GM12878 (cell line): ENCODE measurements at regions not wholly inside any gene's neighbourhood (a gene's known extent, or its start where the extent isn't known, plus 50 kb on each side); places are given as distances from the start of the nearest gene placed in this dataset.

ENCODE experiments used
- ATAC-seq: fragments of 200-7000 bp; cut with Tn5 transposase; 3 replicates; pipeline ENCODE4 v1.9.1; 2020; ENCODE audit warnings: mild to moderate bottlenecking, moderate library complexity
- BruUV-seq: library from RNA; stranded (reverse); fragments of 400-500 nt; replicated peaks from 2 replicates; lab custom pipeline; 2021; lab: Mats Ljungman, UMichigan
- CTCF ChIA-PET: fragments of 300-600 bp; sonication (Branson Sonifier 250); formaldehyde crosslinking; extraction: SDS; loops from one replicate; lab custom pipeline; 2021; ENCODE audit warnings: inconsistent platforms; lab: Yijun Ruan, JAX
- POLR2A ChIA-PET: fragments of 350-600 bp; formaldehyde crosslinking; extraction: SDS; loops from one replicate; lab custom pipeline; 2021; ENCODE audit warnings: inconsistent platforms; lab: Charles Lee
- RAD21 ChIA-PET: fragments of 300-600 bp; sonication (Branson Sonifier 250); formaldehyde crosslinking; loops from one replicate; lab custom pipeline; 2023; ENCODE audit warnings: antibody characterized with exemption; ENCODE audit not compliant: unreplicated experiment; lab: Charles Lee
- SMC1A ChIA-PET: fragments of 300-600 bp; sonication (Branson Sonifier 250); formaldehyde crosslinking; loops from one replicate; lab custom pipeline; 2023; ENCODE audit not compliant: unreplicated experiment, uncharacterized antibody; lab: Charles Lee
- DNase-seq: peaks from one replicate; pipeline ENCODE4 v3.0.0-alpha.2; 2011; ENCODE audit warnings: low read depth, low spot score
- FAIRE-seq: peaks from 3 replicates; lab custom pipeline; 2011; peaks lifted over from hg19 to GRCh38; lab: Jason Lieb, UNC
- H2AFZ ChIP-seq: 2 replicates; pipeline ENCODE4 v1.6.0; 2011; ENCODE audit warnings: low read depth, low read length, control low read depth; ENCODE audit not compliant: control insufficient read depth
- H3K27ac ChIP-seq: 2 replicates; pipeline ENCODE4 v1.5.1; 2011; ENCODE audit warnings: control low read depth; ENCODE audit not compliant: control insufficient read depth, insufficient read depth
- H3K27me3 ChIP-seq, 2 experiments: replicated peaks in 1 of 2; 2 replicates each; pipeline versions ENCODE4 v1.6.0 to v1.6.1; 2011; ENCODE audit warnings: low read length in 1 of 2; ENCODE audit not compliant: control insufficient read depth in 2 of 2, insufficient read depth in 2 of 2
- H3K36me3 ChIP-seq, 2 experiments: 2 replicates each; pipeline ENCODE4 v1.5.1; 2011; ENCODE audit warnings: low read length in 1 of 2; ENCODE audit not compliant: control insufficient read depth in 2 of 2, insufficient read depth in 2 of 2
- H3K4me1 ChIP-seq: 2 replicates; pipeline ENCODE4 v1.6.1; 2011; ENCODE audit warnings: mild to moderate bottlenecking, low read length, moderate library complexity, mixed read lengths; ENCODE audit not compliant: control insufficient read depth, insufficient read depth
- H3K4me2 ChIP-seq: 2 replicates; pipeline ENCODE4 v1.6.0; 2011; ENCODE audit warnings: control low read depth; ENCODE audit not compliant: control insufficient read depth, insufficient read depth
- H3K4me3 ChIP-seq: fragments of 200-600 bp; sonication (generic); 2 replicates; pipeline ENCODE4 v1.5.1; 2016
- H3K79me2 ChIP-seq: 2 replicates; pipeline ENCODE4 v1.6.0; 2011; ENCODE audit warnings: low read length; ENCODE audit not compliant: control insufficient read depth, insufficient read depth
- H3K9ac ChIP-seq: 2 replicates; pipeline ENCODE4 v1.8.0; 2011; ENCODE audit warnings: low read length, control low read depth, mixed read lengths; ENCODE audit not compliant: control insufficient read depth, insufficient read depth
- H3K9me3 ChIP-seq: replicated peaks from 3 replicates; pipeline ENCODE4 v1.5.1; 2011; ENCODE audit warnings: mild to moderate bottlenecking, low read length; ENCODE audit not compliant: control insufficient read depth, insufficient read depth
- H4K20me1 ChIP-seq: 2 replicates; pipeline ENCODE4 v1.6.0; 2011; ENCODE audit not compliant: control insufficient read depth, insufficient read depth
- FOXK2 ChIP-seq: fragments of 450-650 bp; IDR thresholded peaks from 2 replicates; pipeline ENCODE4 v1.6.1; 2017; ENCODE audit warnings: mild to moderate bottlenecking, moderate library complexity
- MEF2A ChIP-seq: IDR thresholded peaks from 2 replicates; pipeline ENCODE4 v1.6.1; 2011; ENCODE audit warnings: low read depth, mild to moderate bottlenecking, low read length, moderate library complexity; ENCODE audit not compliant: insufficient read depth
- MYB ChIP-seq: fragments of 150-350 bp; IDR thresholded peaks from 2 replicates; pipeline ENCODE4 v1.6.1; 2014; ENCODE audit warnings: mild to moderate bottlenecking, low read depth, low read length, borderline replicate concordance
- NR2C1 ChIP-seq: fragments of 450-650 bp; IDR thresholded peaks from 2 replicates; pipeline ENCODE4 v1.6.1; 2017; ENCODE audit warnings: antibody characterized with exemption, mild to moderate bottlenecking, moderate library complexity
- PML ChIP-seq: IDR thresholded peaks from 2 replicates; pipeline ENCODE4 v1.6.1; 2012; ENCODE audit warnings: low read length, inconsistent platforms
- RB1 ChIP-seq: fragments of 450-650 bp; formaldehyde crosslinking; IDR thresholded peaks from 2 replicates; pipeline ENCODE4 v1.6.1; 2017; ENCODE audit warnings: mild to moderate bottlenecking, borderline replicate concordance
- SMARCA5 ChIP-seq: fragments of 450-650 bp; IDR thresholded peaks from 2 replicates; pipeline ENCODE4 v1.6.1; 2017; ENCODE audit warnings: mild to moderate bottlenecking
- SPI1 ChIP-seq: IDR thresholded peaks from 2 replicates; pipeline ENCODE4 v1.6.1; 2011; ENCODE audit warnings: low read depth, mild to moderate bottlenecking, low read length, moderate library complexity, borderline replicate concordance; ENCODE audit not compliant: insufficient read depth
- TARDBP ChIP-seq: IDR thresholded peaks from 2 replicates; pipeline ENCODE4 v1.6.1; 2016; ENCODE audit warnings: borderline replicate concordance
- YY1 ChIP-seq: IDR thresholded peaks from 2 replicates; pipeline ENCODE4 v1.6.1; 2011; ENCODE audit warnings: low read depth, mild to moderate bottlenecking, low read length
- ZNF217 ChIP-seq: fragments of 450-650 bp; IDR thresholded peaks from 2 replicates; pipeline ENCODE4 v1.6.1; 2017; ENCODE audit warnings: antibody characterized with exemption, mild to moderate bottlenecking
- WGBS: methylation state at CpG from one replicate; pipeline ENCODE4 v1.1.6; 2016; ENCODE audit warnings: low lambda C conversion rate; ENCODE audit not compliant: insufficient replicate concordance, insufficient coverage; ENCODE audit errors: missing lambda C conversion rate; 5-methylcytosine and 5-hydroxymethylcytosine counted together
- in situ Hi-C: fragments of 300-500 bp; cut with MboI; formaldehyde crosslinking; loops from 9 replicates; pipeline ENCODE4 v1.14.3; 2018; ENCODE audit warnings: mixed read lengths
- intact Hi-C: fragments of 100-400 bp; cut with micrococcal nuclease; formaldehyde crosslinking; loops from one replicate; pipeline ENCODE4 v1.14.2; 2022; ENCODE audit not compliant: unreplicated experiment

DNA sequence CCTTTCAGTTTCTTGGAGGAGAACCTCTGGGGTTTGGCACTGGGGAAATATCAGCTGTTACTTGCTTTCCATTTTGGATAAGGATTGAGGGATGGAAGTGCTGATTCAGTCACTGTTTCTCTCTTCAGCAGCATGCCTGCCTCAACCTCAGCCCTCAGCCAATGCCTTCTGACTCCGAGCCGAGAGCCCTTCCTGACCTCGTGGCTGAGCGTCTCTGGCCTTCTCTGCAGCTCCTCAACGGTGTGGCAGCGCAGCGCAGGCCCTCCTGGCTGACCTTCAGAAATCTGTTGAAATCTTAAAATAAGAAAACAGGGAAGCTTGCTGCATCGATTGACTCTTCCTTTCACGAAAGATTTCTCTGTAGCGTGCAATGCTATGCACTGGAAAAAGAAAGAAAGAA is 434.3 kb upstream of the FAT1 start (continued):
- TF ChIP-seq SPI1 (no peak), FOXK2 (no peak), YY1 (no peak), ZNF217 (no peak)

DNA sequence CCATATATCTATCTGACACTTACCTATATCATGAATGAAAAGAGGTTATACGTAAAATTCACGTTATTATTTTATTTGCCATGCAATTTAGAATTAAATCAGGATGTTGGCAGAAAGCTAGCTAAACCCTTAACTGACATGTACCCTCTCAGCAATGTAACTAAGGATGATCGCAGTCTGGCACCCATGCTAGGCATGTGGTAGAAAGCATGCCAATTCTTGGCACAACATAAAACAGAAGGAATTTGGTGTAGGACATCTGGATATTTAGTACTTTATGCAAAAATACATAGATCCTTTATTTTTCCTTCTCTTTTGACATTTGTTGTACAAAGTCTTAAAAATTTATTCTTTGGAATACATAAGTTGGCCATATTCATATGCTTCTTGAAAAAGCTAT is 436.8 kb upstream of the FAT1 start:
- CTCF ChIA-PET, result no interaction called here
- BruUV-seq, result no TSS peak
- no peaks in the 10 kb centered on the region for H4K20me1 ChIP-seq
- POLR2A ChIA-PET, result no interaction called here
- FAIRE-seq (no peak), ATAC-seq (no peak)
- no peak overlapping the region for H3K4me3 ChIP-seq
- 42% methylated on average over 3 of the region's 3 CpGs for WGBS
- TF ChIP-seq RB1 (no peak), NR2C1 (no peak), MEF2A (no peak), PML (no peak), MYB (no peak), SMARCA5 (no peak), TARDBP (no peak)
- TF ChIP-seq, all 136 proteins: peak for 0
- H3K27ac ChIP-seq, result no peak overlapping the region
- H3K9me3 ChIP-seq, result no peaks in the 10 kb centered on the region
- ChIA-PET RAD21 (no interaction called here), SMC1A (no interaction called here)
- H3K27me3 ChIP-seq, result no peaks in the 10 kb centered on the region
- no peaks in the 10 kb centered on the region for H3K36me3 ChIP-seq
- H3K4me1 ChIP-seq, result no peaks in the 10 kb centered on the region
- H3K79me2 ChIP-seq, result no peaks in the 10 kb centered on the region
- no peak overlapping the region for H2AFZ ChIP-seq
- intact Hi-C loops, result no loop called here
- no peak for DNase-seq
- no peak overlapping the region for H3K4me2 ChIP-seq
- H3K9ac ChIP-seq, result no peak overlapping the region
- in situ Hi-C loops, result no loop called here
